ENCODE measurements at regions not wholly inside any gene's neighbourhood (a gene's known extent, or its start where the extent isn't known, plus 50 kb on each side); places are given as distances from the start of the nearest gene placed in this dataset.
A peak's percentile ranks its signal among the peaks of the same experiment; 100 is the strongest.
"Not testable (repeated sequence)": the region's sequence is repeated elsewhere in the genome, so short reads cannot be mapped to it uniquely, and the experiment has no call there.

- no peak overlapping the region for H3K27ac Mint-ChIP-seq
- peak; percentile 23 for ATAC-seq (replicated peaks)
- no peak overlapping the region for H3K4me3 Mint-ChIP-seq
- H3K9me3 Mint-ChIP-seq: no peaks in the 10 kb centered on the region
- H3K27me3 Mint-ChIP-seq: peaks cover 43% of the 10 kb centered on the region
- no peaks in the 10 kb centered on the region for H3K4me1 Mint-ChIP-seq
- no peaks in the 10 kb centered on the region for H3K36me3 Mint-ChIP-seq (ENCODE audit: low read depth)
Measured at GRCh38 chr20:43383026-43383795, 74.5 kb upstream of the SRSF6 start.

- ATAC-seq (replicated peaks); H3K27ac Mint-ChIP-seq; H3K4me3 Mint-ChIP-seq; H3K4me1 Mint-ChIP-seq; H3K9me3 Mint-ChIP-seq; H3K36me3 Mint-ChIP-seq (ENCODE audit: low read depth): not testable (repeated sequence)
- H3K27me3 Mint-ChIP-seq: peaks cover 38% of the 10 kb centered on the region
Measured at GRCh38 chr20:43382135-43382534, 75.6 kb upstream of the SRSF6 start.

- H3K4me1 Mint-ChIP-seq; H3K27ac Mint-ChIP-seq; H3K36me3 Mint-ChIP-seq (ENCODE audit: low read depth); H3K4me3 Mint-ChIP-seq; H3K9me3 Mint-ChIP-seq: not testable (repeated sequence)
- peaks cover 34% of the 10 kb centered on the region for H3K27me3 Mint-ChIP-seq
- peak; percentile 72 for ATAC-seq (replicated peaks)
Measured at GRCh38 chr20:43381533-43381932, 76.2 kb upstream of the SRSF6 start.

- ATAC-seq (replicated peaks): no peak
- Mint-ChIP-seq H3K27ac (no peak overlapping the region), H3K4me1 (no peaks in the 10 kb centered on the region), H3K36me3 (ENCODE audit: low read depth) (no peaks in the 10 kb centered on the region), H3K9me3 (no peaks in the 10 kb centered on the region), H3K4me3 (no peak overlapping the region), H3K27me3 (peaks cover 38% of the 10 kb centered on the region)
Measured at GRCh38 chr20:43379239-43379917, 78.3 kb upstream of the SRSF6 start.

- ATAC-seq (replicated peaks): no peak
- H3K27ac Mint-ChIP-seq: no peak overlapping the region
- H3K4me1 Mint-ChIP-seq: no peaks in the 10 kb centered on the region
- peaks cover 37% of the 10 kb centered on the region for H3K27me3 Mint-ChIP-seq
- no peaks in the 10 kb centered on the region for H3K9me3 Mint-ChIP-seq
- no peaks in the 10 kb centered on the region for H3K36me3 Mint-ChIP-seq (ENCODE audit: low read depth)
- no peak overlapping the region for H3K4me3 Mint-ChIP-seq
Measured at GRCh38 chr20:43376831-43377230, 80.9 kb upstream of the SRSF6 start.

GRCh38 chr20:43375591-43375990 is 82.1 kb upstream of the SRSF6 start:
- Mint-ChIP-seq H3K36me3 (ENCODE audit: low read depth) (no peaks in the 10 kb centered on the region), H3K4me3 (no peak overlapping the region), H3K9me3 (no peaks in the 10 kb centered on the region), H3K4me1 (no peaks in the 10 kb centered on the region), H3K27me3 (peaks cover 33% of the 10 kb centered on the region), H3K27ac (no peak overlapping the region)
- no peak for ATAC-seq (replicated peaks)

- peaks cover 3% of the 10 kb centered on the region for H3K9me3 Mint-ChIP-seq
- no peak overlapping the region for H3K4me3 Mint-ChIP-seq
- peaks cover 20% of the 10 kb centered on the region for H3K27me3 Mint-ChIP-seq
- no peaks in the 10 kb centered on the region for H3K4me1 Mint-ChIP-seq
- no peak for ATAC-seq (replicated peaks)
- H3K36me3 Mint-ChIP-seq (ENCODE audit: low read depth): no peaks in the 10 kb centered on the region
- no peak overlapping the region for H3K27ac Mint-ChIP-seq
Measured at GRCh38 chr20:43372051-43372450, 85.6 kb upstream of the SRSF6 start.

GRCh38 chr20:43365691-43366090 is 92.0 kb upstream of the SRSF6 start:
- Mint-ChIP-seq H3K27me3 (peaks cover 28% of the 10 kb centered on the region), H3K4me1 (no peaks in the 10 kb centered on the region), H3K36me3 (ENCODE audit: low read depth) (no peaks in the 10 kb centered on the region), H3K4me3 (no peak overlapping the region), H3K27ac (no peak overlapping the region), H3K9me3 (peaks cover 3% of the 10 kb centered on the region)
- ATAC-seq (replicated peaks): no peak

- Mint-ChIP-seq H3K9me3 (peaks cover 3% of the 10 kb centered on the region), H3K36me3 (ENCODE audit: low read depth) (no peaks in the 10 kb centered on the region), H3K4me1 (no peaks in the 10 kb centered on the region), H3K27ac (no peak overlapping the region), H3K27me3 (peaks cover 28% of the 10 kb centered on the region), H3K4me3 (no peak overlapping the region)
- no peak for ATAC-seq (replicated peaks)
Measured at GRCh38 chr20:43364001-43364400, 93.7 kb upstream of the SRSF6 start.

GRCh38 chr20:43363506-43363905 is 94.2 kb upstream of the SRSF6 start:
- Mint-ChIP-seq H3K4me1 (no peaks in the 10 kb centered on the region), H3K27ac (no peak overlapping the region), H3K9me3 (peaks cover 3% of the 10 kb centered on the region), H3K4me3 (no peak overlapping the region), H3K27me3 (peaks cover 31% of the 10 kb centered on the region), H3K36me3 (ENCODE audit: low read depth) (no peaks in the 10 kb centered on the region)
- ATAC-seq (replicated peaks): no peak

- no peak for ATAC-seq (replicated peaks)
- Mint-ChIP-seq H3K4me3 (no peak overlapping the region), H3K36me3 (ENCODE audit: low read depth) (no peaks in the 10 kb centered on the region), H3K27ac (no peak overlapping the region), H3K27me3 (peaks cover 26% of the 10 kb centered on the region), H3K4me1 (no peaks in the 10 kb centered on the region), H3K9me3 (no peaks in the 10 kb centered on the region)
Measured at GRCh38 chr20:43361526-43361925, 96.2 kb upstream of the SRSF6 start.

GRCh38 chr20:43360016-43360415 is 97.7 kb upstream of the SRSF6 start:
- H3K27ac Mint-ChIP-seq: no peak overlapping the region
- H3K4me3 Mint-ChIP-seq: no peak overlapping the region
- no peak for ATAC-seq (replicated peaks)
- H3K4me1 Mint-ChIP-seq: no peaks in the 10 kb centered on the region
- H3K27me3 Mint-ChIP-seq: peaks cover 12% of the 10 kb centered on the region
- no peaks in the 10 kb centered on the region for H3K36me3 Mint-ChIP-seq (ENCODE audit: low read depth)
- no peaks in the 10 kb centered on the region for H3K9me3 Mint-ChIP-seq

- H3K9me3 Mint-ChIP-seq: no peaks in the 10 kb centered on the region
- no peak overlapping the region for H3K4me3 Mint-ChIP-seq
- H3K4me1 Mint-ChIP-seq: no peaks in the 10 kb centered on the region
- H3K27me3 Mint-ChIP-seq: peaks cover 7% of the 10 kb centered on the region
- H3K27ac Mint-ChIP-seq: no peak overlapping the region
- ATAC-seq (replicated peaks): no peak
- H3K36me3 Mint-ChIP-seq (ENCODE audit: low read depth): no peaks in the 10 kb centered on the region
Measured at GRCh38 chr20:43358811-43359210, 98.9 kb upstream of the SRSF6 start.

- no peak for ATAC-seq (replicated peaks)
Measured at GRCh38 chr20:43357352-43357751, 100.3 kb upstream of the SRSF6 start.

GRCh38 chr20:43355610-43356009 is 102.1 kb upstream of the SRSF6 start:
- Mint-ChIP-seq H3K4me3 (no peak overlapping the region), H3K27ac (no peak overlapping the region), H3K9me3 (no peaks in the 10 kb centered on the region), H3K4me1 (no peaks in the 10 kb centered on the region), H3K36me3 (ENCODE audit: low read depth) (no peaks in the 10 kb centered on the region), H3K27me3 (peaks cover 4% of the 10 kb centered on the region)
- ATAC-seq (replicated peaks): no peak

More at GRCh38 chr20:43357352-43357751, 100.3 kb upstream of the SRSF6 start:
- peaks cover 7% of the 10 kb centered on the region for H3K27me3 Mint-ChIP-seq
- no peaks in the 10 kb centered on the region for H3K36me3 Mint-ChIP-seq (ENCODE audit: low read depth)
- H3K27ac Mint-ChIP-seq: no peak overlapping the region
- no peak overlapping the region for H3K4me3 Mint-ChIP-seq
- H3K4me1 Mint-ChIP-seq: no peaks in the 10 kb centered on the region
- H3K9me3 Mint-ChIP-seq: no peaks in the 10 kb centered on the region
